Mesenchymal stem cell (in vitro differentiated cells and primary cell): ENCODE measurements at regions not wholly inside any gene's neighbourhood (a gene's known extent, or its start where the extent isn't known, plus 50 kb on each side); places are given as distances from the start of the nearest gene placed in this dataset.

Experiments used
- DNase-seq: peaks from one replicate; pipeline ENCODE4 v3.0.0-alpha.2; 2013
- H2AFZ ChIP-seq: one replicate; pipeline ENCODE4 v1.6.1; 2013; ENCODE audit warnings: low read depth, mild to moderate bottlenecking, control low read depth, inconsistent platforms, low read length, moderate library complexity
- H2AK5ac ChIP-seq: 2 replicates; pipeline ENCODE4 v1.6.1; 2013; ENCODE audit warnings: low read length, moderate library complexity, mild to moderate bottlenecking, inconsistent platforms; ENCODE audit not compliant: severe bottlenecking
- H2BK120ac ChIP-seq: one replicate; pipeline ENCODE4 v1.6.1; 2013; ENCODE audit warnings: low read depth, mild to moderate bottlenecking, inconsistent platforms, low read length, moderate library complexity
- H2BK12ac ChIP-seq, 2 experiments: one replicate each; pipeline ENCODE4 v1.6.1; 2013; ENCODE audit warnings: inconsistent platforms in 2 of 2, low read length in 2 of 2, mild to moderate bottlenecking in 2 of 2, moderate library complexity in 2 of 2, control low read depth in 1 of 2
- H2BK15ac ChIP-seq: one replicate; pipeline ENCODE4 v1.6.1; 2013; ENCODE audit warnings: mild to moderate bottlenecking, low read depth, inconsistent platforms; ENCODE audit not compliant: poor library complexity, severe bottlenecking
- H2BK5ac ChIP-seq: 2 replicates; pipeline ENCODE4 v1.6.1; 2013; ENCODE audit warnings: low read depth, mild to moderate bottlenecking, low read length, control low read depth, inconsistent platforms; ENCODE audit not compliant: poor library complexity, severe bottlenecking
- H3K14ac ChIP-seq, 2 experiments: one replicate each; pipeline ENCODE4 v1.6.1; 2013; ENCODE audit warnings: inconsistent platforms in 2 of 2, low read length in 2 of 2, control low read depth in 1 of 2, mild to moderate bottlenecking in 1 of 2, moderate library complexity in 1 of 2
- H3K18ac ChIP-seq, 2 experiments: one replicate each; pipeline ENCODE4 v1.6.1; 2013; ENCODE audit warnings: inconsistent platforms in 2 of 2, low read length in 2 of 2, control low read depth in 1 of 2, low read depth in 1 of 2, mild to moderate bottlenecking in 1 of 2
- H3K23ac ChIP-seq, 2 experiments: one replicate each; pipeline ENCODE4 v1.6.1; 2013; ENCODE audit warnings: inconsistent platforms in 2 of 2, low read length in 2 of 2, mild to moderate bottlenecking in 2 of 2, moderate library complexity in 2 of 2, control low read depth in 1 of 2
- H3K27ac ChIP-seq: 2 replicates; pipeline ENCODE4 v1.5.1; 2013; ENCODE audit warnings: mild to moderate bottlenecking, moderate library complexity, low read length, control low read depth, inconsistent platforms; ENCODE audit not compliant: poor library complexity, severe bottlenecking
- H3K27me3 ChIP-seq, 2 experiments: 2 replicates each; pipeline versions ENCODE4 v1.6.1 to v1.7.0; 2013; ENCODE audit warnings: low read length in 2 of 2, mild to moderate bottlenecking in 2 of 2, moderate library complexity in 2 of 2, control low read depth in 1 of 2, inconsistent platforms in 1 of 2; ENCODE audit not compliant: control insufficient read depth in 1 of 2, insufficient read depth in 1 of 2
- H3K36me3 ChIP-seq, 2 experiments: 2 replicates each; pipeline versions ENCODE4 v1.6.1 to v1.7.0; 2013; ENCODE audit warnings: low read length in 2 of 2, control low read depth in 1 of 2, inconsistent platforms in 1 of 2, low read depth in 1 of 2, mild to moderate bottlenecking in 1 of 2; ENCODE audit not compliant: insufficient read depth in 2 of 2, control insufficient read depth in 1 of 2
- H3K4ac ChIP-seq, 2 experiments: one replicate each; pipeline ENCODE4 v1.6.1; 2013; ENCODE audit warnings: inconsistent platforms in 2 of 2, low read length in 2 of 2, mild to moderate bottlenecking in 2 of 2, moderate library complexity in 2 of 2, control low read depth in 1 of 2, low read depth in 1 of 2
- H3K4me1 ChIP-seq: 2 replicates; pipeline ENCODE4 v1.6.1; 2013; ENCODE audit warnings: low read depth, low read length, control low read depth; ENCODE audit not compliant: control insufficient read depth, insufficient read depth
- H3K4me2 ChIP-seq: 2 replicates; pipeline ENCODE4 v1.6.1; 2013; ENCODE audit warnings: low read length, mild to moderate bottlenecking, inconsistent platforms; ENCODE audit not compliant: poor library complexity, severe bottlenecking
- H3K4me3 ChIP-seq, 2 experiments: 2 replicates each; pipeline versions ENCODE4 v1.5.1 to v1.7.0; 2013; ENCODE audit warnings: low read length in 2 of 2, mild to moderate bottlenecking in 2 of 2, control low read depth in 1 of 2, low read depth in 1 of 2; ENCODE audit not compliant: insufficient read depth in 1 of 2
- H3K79me1 ChIP-seq: replicated peaks from 2 replicates; pipeline ENCODE4 v1.6.1; 2013; ENCODE audit warnings: mild to moderate bottlenecking, control low read depth, low read length, inconsistent platforms; ENCODE audit not compliant: poor library complexity, severe bottlenecking
- H3K9ac ChIP-seq: 2 replicates; pipeline ENCODE4 v1.7.0; 2013; ENCODE audit warnings: mild to moderate bottlenecking, low read length, moderate library complexity
- H3K9me3 ChIP-seq: 2 replicates; pipeline ENCODE4 v1.7.0; 2013; ENCODE audit warnings: mild to moderate bottlenecking, low read length; ENCODE audit not compliant: control insufficient read depth
- H4K8ac ChIP-seq: one replicate; pipeline ENCODE4 v1.6.1; 2013; ENCODE audit warnings: inconsistent platforms, mild to moderate bottlenecking, low read length, moderate library complexity
- H4K91ac ChIP-seq: one replicate; pipeline ENCODE4 v1.6.1; 2013; ENCODE audit warnings: mild to moderate bottlenecking, low read length, inconsistent platforms
- WGBS: methylation state at CpG from one replicate; pipeline ENCODE4 v1.1.7; 2013; ENCODE audit warnings: mixed read lengths; 5-methylcytosine and 5-hydroxymethylcytosine counted together

GRCh38 chr2:121944072-121944831, 188.8 kb downstream of the TSN start:
- Histone ChIP-seq H3K9me3 (no peaks in the 10 kb centered on the region), H2BK15ac (no peak overlapping the region), H2BK12ac (no peak overlapping the region), H3K27ac (no peak overlapping the region), H3K4me2 (no peak overlapping the region), H3K79me1 (no peaks in the 10 kb centered on the region), H2AFZ (no peak overlapping the region), H3K9ac (no peak overlapping the region), H2BK5ac (no peak overlapping the region), H3K4me3 (no peak overlapping the region), H2BK120ac (no peak overlapping the region), H3K18ac (no peak overlapping the region), H3K4me1 (no peaks in the 10 kb centered on the region), H3K36me3 (no peaks in the 10 kb centered on the region), H3K27me3 (peaks cover 0 to under 1% of the 10 kb centered on the region in 2 experiments), H4K91ac (no peak overlapping the region), H3K4ac (no peak overlapping the region), H4K8ac (no peak overlapping the region), H2AK5ac (no peak overlapping the region), H3K14ac (no peak overlapping the region), H3K23ac (no peak overlapping the region)
- 73% methylated on average over 4 of the region's 7 CpGs for WGBS
- peak; percentile 14 for DNase-seq

GRCh38 chr2:121947674-121948073, 192.2 kb downstream of the TSN start:
- H4K91ac ChIP-seq = no peak overlapping the region
- no peak overlapping the region for H3K4me2 ChIP-seq
- H2AK5ac ChIP-seq = no peak overlapping the region
- no peak overlapping the region for H2BK15ac ChIP-seq
- H3K9ac ChIP-seq = no peak overlapping the region
- H3K27ac ChIP-seq = no peak overlapping the region
- no peak overlapping the region for H2BK12ac ChIP-seq
- H2BK5ac ChIP-seq = no peak overlapping the region
- H2BK120ac ChIP-seq = no peak overlapping the region
- no peaks in the 10 kb centered on the region for H3K79me1 ChIP-seq
- no peak for DNase-seq
- H3K4me3 ChIP-seq = no peak overlapping the region
- H3K4ac ChIP-seq = no peak overlapping the region
- H4K8ac ChIP-seq = no peak overlapping the region
- no peak overlapping the region for H3K23ac ChIP-seq
- H3K27me3 ChIP-seq = peaks cover 0 to 17% of the 10 kb centered on the region in 2 experiments
- H3K36me3 ChIP-seq = no peaks in the 10 kb centered on the region
- no peak overlapping the region for H2AFZ ChIP-seq
- H3K4me1 ChIP-seq = no peaks in the 10 kb centered on the region
- H3K18ac ChIP-seq = no peak overlapping the region
- 77% methylated on average over 7 of the region's 7 CpGs for WGBS
- H3K14ac ChIP-seq = no peak overlapping the region
- no peaks in the 10 kb centered on the region for H3K9me3 ChIP-seq

- Histone ChIP-seq H3K4me1 (no peaks in the 10 kb centered on the region), H2BK15ac (no peak overlapping the region), H3K27me3 (peaks cover 0 to 17% of the 10 kb centered on the region in 2 experiments), H3K23ac (no peak overlapping the region), H3K27ac (no peak overlapping the region), H2AFZ (no peak overlapping the region), H3K4me2 (no peak overlapping the region), H3K4me3 (no peak overlapping the region), H4K8ac (no peak overlapping the region), H3K4ac (no peak overlapping the region), H2AK5ac (no peak overlapping the region), H3K79me1 (no peaks in the 10 kb centered on the region), H2BK12ac (no peak overlapping the region), H2BK120ac (no peak overlapping the region), H4K91ac (no peak overlapping the region), H3K18ac (no peak overlapping the region), H3K9ac (no peak overlapping the region), H2BK5ac (no peak overlapping the region), H3K36me3 (no peaks in the 10 kb centered on the region), H3K14ac (no peak overlapping the region), H3K9me3 (no peaks in the 10 kb centered on the region)
- 79% methylated on average over 6 of the region's 8 CpGs for WGBS
- no peak for DNase-seq
Measured at GRCh38 chr2:121949271-121949670, 193.8 kb downstream of the TSN start.

GRCh38 chr2:121955426-121955825, 200.0 kb downstream of the TSN start:
- DNase-seq = no peak
- Histone ChIP-seq H3K14ac (no peak overlapping the region), H4K8ac (no peak overlapping the region), H2BK15ac (no peak overlapping the region), H3K4me3 (no peak overlapping the region), H3K9ac (no peak overlapping the region), H3K79me1 (no peaks in the 10 kb centered on the region), H3K18ac (no peak overlapping the region), H3K27me3 (peaks cover 0 to 28% of the 10 kb centered on the region in 2 experiments), H3K4me1 (no peaks in the 10 kb centered on the region), H2AK5ac (no peak overlapping the region), H3K36me3 (no peaks in the 10 kb centered on the region), H3K9me3 (no peaks in the 10 kb centered on the region), H3K4ac (no peak overlapping the region), H2BK5ac (no peak overlapping the region), H2BK12ac (no peak overlapping the region), H2AFZ (no peak overlapping the region), H3K27ac (no peak overlapping the region), H3K23ac (no peak overlapping the region), H2BK120ac (no peak overlapping the region), H3K4me2 (no peak overlapping the region), H4K91ac (no peak overlapping the region)
- WGBS = 78% methylated on average over 6 of the region's 6 CpGs
